ENCODE measurements at regions not wholly inside any gene's neighbourhood (a gene's known extent, or its start where the extent isn't known, plus 50 kb on each side); places are given as distances from the start of the nearest gene placed in this dataset.
A peak's percentile ranks its signal among the peaks of the same experiment; 100 is the strongest.

GRCh38 chr5:74342948-74343682 lies 297.4 kb downstream of the ENC1 start:
- DNase-seq (ENCODE audit: low read depth) = peak; percentile 69

GRCh38 chr5:74342182-74342581 lies 298.3 kb downstream of the ENC1 start:
- no peak for DNase-seq (ENCODE audit: low read depth)

GRCh38 chr5:74341221-74341620 lies 299.3 kb downstream of the ENC1 start:
- DNase-seq (ENCODE audit: low read depth) = no peak

DNA sequence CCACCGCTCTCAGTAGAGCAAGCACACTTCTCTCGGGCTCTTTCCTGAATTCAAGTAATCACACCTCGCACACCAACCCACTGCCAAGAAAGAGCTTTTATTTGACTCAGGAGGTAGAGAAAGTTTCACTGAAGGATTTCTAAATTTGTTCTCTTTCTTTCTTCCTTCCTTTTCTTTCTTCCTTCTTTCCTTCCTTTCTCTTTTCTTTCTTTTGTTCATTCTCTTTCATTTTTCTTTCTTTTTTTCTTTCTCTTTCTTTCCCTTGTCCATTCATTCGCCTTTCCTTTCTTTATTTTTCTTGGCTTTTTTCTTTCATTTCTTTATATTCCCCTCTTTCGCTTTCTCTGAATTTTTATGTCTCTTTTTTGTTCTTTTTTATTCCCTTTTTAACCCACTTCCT lies 300.1 kb downstream of the ENC1 start:
- DNase-seq (ENCODE audit: low read depth) = no peak

- no peak for DNase-seq (ENCODE audit: low read depth)
Measured at GRCh38 chr5:74337984-74338310, 302.6 kb downstream of the ENC1 start.

GRCh38 chr5:74337254-74337983 lies 303.1 kb downstream of the ENC1 start:
- DNase-seq (ENCODE audit: low read depth) = no peak

GRCh38 chr5:74336297-74336696 lies 304.2 kb downstream of the ENC1 start:
- no peak for DNase-seq (ENCODE audit: low read depth)

DNA sequence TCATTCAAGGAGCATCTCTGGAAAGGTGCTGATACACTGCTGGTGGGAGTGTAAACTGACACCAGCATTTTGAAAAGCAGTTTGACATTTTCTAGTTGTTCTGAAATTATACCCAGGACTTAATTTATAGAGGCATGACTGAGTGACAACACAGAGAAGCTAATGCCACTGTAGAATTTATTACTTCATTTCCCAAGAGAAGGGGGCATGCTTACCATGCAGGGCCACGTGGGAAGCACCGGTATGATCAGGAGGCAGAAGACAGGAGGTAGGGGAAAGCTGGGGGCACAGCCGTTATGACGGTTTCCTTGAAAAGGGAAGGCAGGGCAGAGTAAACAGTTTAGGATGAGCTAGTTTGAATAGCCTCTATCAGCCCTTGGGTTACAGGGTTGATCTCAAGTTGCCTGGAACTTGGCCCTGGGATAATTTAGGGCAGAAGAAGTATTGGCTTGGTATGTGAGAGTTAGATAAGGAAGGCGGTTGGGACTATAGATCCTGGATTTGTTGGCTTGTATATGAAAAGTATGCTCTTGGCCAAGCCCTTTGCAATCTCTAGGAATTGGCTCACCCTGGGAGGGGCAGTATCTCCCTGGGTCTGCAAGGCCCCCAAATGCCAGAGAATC lies 305.7 kb downstream of the ENC1 start:
- DNase-seq (ENCODE audit: low read depth) = no peak

- DNase-seq (ENCODE audit: low read depth) = no peak
Measured at GRCh38 chr5:74334062-74334761, 306.3 kb downstream of the ENC1 start.

DNA sequence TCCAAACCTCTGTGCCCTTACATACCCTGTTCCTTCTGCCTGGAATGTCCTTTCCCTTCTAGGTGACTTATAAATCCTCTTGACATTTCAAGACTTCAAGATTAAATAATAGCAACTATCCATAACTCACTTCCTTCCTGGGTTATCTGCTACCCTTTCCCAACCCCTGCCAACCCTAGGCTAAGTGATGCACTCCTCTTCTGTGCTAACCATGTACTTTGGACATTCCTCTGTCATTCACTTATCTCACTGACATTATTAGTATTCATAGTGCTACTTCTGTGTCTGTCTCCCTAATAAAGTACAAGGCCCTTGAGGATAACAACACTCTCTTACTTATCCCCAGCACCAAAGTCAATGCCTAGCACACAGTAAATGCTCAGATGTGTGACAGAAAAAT lies 307.1 kb downstream of the ENC1 start:
- no peak for DNase-seq (ENCODE audit: low read depth)

GRCh38 chr5:74332682-74333081 lies 307.8 kb downstream of the ENC1 start:
- no peak for DNase-seq (ENCODE audit: low read depth)

- no peak for DNase-seq (ENCODE audit: low read depth)
Measured at GRCh38 chr5:74332006-74332405, 308.5 kb downstream of the ENC1 start.

DNA sequence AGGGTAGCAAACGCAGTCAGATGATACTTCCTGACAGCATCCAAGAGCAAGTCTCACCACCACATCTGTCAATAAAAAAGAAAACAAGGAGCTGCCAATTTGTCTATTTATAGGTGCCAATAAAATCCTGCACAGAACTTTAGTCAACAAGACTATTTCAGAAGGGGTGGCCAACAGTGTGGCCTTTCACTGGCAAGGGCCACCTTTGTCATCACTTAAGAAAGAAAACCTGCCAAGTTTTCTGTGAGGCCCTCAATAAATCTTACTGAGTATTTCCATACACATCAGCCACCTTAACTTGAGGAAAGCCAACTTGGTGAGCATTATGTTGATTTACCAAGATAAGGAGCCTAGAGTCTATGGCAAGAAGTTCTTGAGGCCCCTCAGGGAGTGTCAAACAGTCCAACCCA lies 312.3 kb downstream of the ENC1 start:
- DNase-seq (ENCODE audit: low read depth) = no peak

- DNase-seq (ENCODE audit: low read depth) = no peak
Measured at GRCh38 chr5:74327339-74327685, 313.2 kb downstream of the ENC1 start.

- DNase-seq (ENCODE audit: low read depth) = peak; percentile 96
Measured at GRCh38 chr5:74326571-74327338, 313.8 kb downstream of the ENC1 start.

GRCh38 chr5:74325866-74326265 lies 314.7 kb downstream of the ENC1 start:
- DNase-seq (ENCODE audit: low read depth) = peak; percentile 91

DNA sequence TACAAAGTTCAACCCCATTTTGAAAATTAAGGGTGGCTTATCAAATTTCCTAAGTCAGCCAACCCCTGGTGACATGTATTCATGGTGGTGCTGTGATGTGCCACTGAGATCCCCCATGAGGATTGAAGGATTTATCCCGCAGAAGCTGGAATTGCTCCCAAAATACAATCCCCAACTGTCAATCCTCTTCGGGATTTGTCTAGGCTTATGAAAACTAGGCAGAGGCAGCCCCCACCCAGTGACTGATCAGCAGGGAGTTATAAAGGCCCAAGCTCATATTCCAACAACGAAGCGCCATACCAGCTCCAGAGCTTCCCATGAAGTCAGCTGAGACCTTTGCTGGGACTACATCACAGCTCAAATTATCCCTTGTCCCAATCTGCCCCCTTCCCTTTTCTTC lies 316.0 kb downstream of the ENC1 start:
- DNase-seq (ENCODE audit: low read depth) = no peak

GRCh38 chr5:74322944-74323343 lies 317.6 kb downstream of the ENC1 start:
- DNase-seq (ENCODE audit: low read depth) = no peak

GRCh38 chr5:74322191-74322590 lies 318.3 kb downstream of the ENC1 start:
- DNase-seq (ENCODE audit: low read depth) = no peak

DNA sequence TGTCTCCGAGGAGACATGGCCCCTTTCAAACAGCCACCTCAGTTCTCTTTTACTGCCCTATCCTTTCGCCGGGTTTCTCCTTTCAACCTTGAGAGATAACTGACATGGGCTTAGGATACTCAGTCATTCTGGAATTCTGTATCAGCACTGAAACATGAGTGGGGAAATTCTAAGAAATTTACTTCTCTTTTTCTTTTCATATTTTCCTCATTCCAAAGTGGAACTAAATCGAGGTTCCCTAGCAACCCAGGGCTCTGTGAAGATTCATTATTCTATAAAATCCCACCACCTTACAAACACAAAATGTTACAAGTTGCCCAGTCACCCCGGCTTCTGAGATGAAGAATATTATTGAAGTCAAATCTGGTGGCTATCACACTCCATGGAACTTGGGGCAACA lies 319.2 kb downstream of the ENC1 start:
- no peak for DNase-seq (ENCODE audit: low read depth)

DNA sequence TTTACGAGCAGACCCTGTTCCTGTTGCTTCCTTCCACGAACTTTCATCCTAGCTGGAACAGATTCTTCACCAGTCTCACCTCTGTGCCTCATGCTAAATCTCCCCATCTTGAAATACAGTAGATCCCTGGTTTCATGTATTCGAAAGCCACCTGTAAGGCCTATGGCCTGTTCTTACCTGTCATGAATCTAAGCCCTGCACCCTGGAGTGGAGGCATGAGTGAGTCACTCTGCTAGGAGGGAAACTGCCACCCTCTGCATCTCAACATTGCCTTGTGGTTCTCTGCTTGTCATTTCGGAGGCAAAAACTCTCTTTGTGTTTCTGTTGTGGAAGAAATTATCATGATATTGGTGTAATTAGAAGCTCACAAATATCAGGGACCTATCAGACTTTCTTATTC lies 320.0 kb downstream of the ENC1 start:
- no peak for DNase-seq (ENCODE audit: low read depth)

GRCh38 chr5:74319076-74319475 lies 321.5 kb downstream of the ENC1 start:
- peak; percentile 69 for DNase-seq (ENCODE audit: low read depth)
